Peyer's patch (tissue), 4 donors: ENCODE measurements at regions not wholly inside any gene's neighbourhood (a gene's known extent, or its start where the extent isn't known, plus 50 kb on each side); places are given as distances from the start of the nearest gene placed in this dataset.

ENCODE experiments used
- POLR2A ChIP-seq, 2 donors: fragments of 450-650 bp; IDR thresholded peaks; one replicate each; pipeline ENCODE4 v1.5.1; 2017; ENCODE audit warnings: antibody characterized with exemption in 2 of 2, mild to moderate bottlenecking in 2 of 2, moderate library complexity in 2 of 2
- TF ChIP-seq, protein P1 (sequence below), 6 experiments: fragments of 450-650 bp in 4 of 6; fragments of 200-600 bp in 2 of 6; sonication (generic) in 1 of 6; IDR thresholded peaks; one replicate each; pipeline ENCODE4 v1.5.1; 2017 to 2019; ENCODE audit warnings: antibody characterized with exemption in 6 of 6, mild to moderate bottlenecking in 3 of 6, moderate library complexity in 1 of 6

DNA sequence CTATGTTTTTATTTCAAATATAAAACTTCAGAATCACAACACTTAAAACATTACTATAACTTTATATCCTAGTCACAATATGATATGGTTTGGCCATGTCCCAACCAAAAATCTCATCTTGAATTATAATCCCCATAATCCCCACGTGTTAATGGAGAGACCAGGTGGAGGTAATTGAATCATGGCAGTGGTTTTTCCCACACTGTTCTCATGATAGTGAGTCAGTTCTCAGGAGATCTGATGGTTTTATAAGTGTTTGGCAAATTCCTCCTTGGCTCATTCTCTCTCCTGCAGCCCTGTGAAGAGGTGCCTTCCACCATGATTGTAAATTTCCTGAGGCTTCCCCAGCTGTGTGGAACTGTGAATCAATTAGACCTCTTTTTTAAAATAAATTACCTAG lies 307.6 kb downstream of the SPRY2 start:
- TF ChIP-seq, protein P1, sequence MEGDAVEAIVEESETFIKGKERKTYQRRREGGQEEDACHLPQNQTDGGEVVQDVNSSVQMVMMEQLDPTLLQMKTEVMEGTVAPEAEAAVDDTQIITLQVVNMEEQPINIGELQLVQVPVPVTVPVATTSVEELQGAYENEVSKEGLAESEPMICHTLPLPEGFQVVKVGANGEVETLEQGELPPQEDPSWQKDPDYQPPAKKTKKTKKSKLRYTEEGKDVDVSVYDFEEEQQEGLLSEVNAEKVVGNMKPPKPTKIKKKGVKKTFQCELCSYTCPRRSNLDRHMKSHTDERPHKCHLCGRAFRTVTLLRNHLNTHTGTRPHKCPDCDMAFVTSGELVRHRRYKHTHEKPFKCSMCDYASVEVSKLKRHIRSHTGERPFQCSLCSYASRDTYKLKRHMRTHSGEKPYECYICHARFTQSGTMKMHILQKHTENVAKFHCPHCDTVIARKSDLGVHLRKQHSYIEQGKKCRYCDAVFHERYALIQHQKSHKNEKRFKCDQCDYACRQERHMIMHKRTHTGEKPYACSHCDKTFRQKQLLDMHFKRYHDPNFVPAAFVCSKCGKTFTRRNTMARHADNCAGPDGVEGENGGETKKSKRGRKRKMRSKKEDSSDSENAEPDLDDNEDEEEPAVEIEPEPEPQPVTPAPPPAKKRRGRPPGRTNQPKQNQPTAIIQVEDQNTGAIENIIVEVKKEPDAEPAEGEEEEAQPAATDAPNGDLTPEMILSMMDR (IDR thresholded peaks at IDR 0.05) = no peak
- no peak for TF ChIP-seq POLR2A (IDR thresholded peaks at IDR 0.05)
